Keratinocyte (primary cell): ENCODE measurements at regions not wholly inside any gene's neighbourhood (a gene's known extent, or its start where the extent isn't known, plus 50 kb on each side); places are given as distances from the start of the nearest gene placed in this dataset.

Experiments
- DNase-seq: peaks from one replicate; pipeline ENCODE4 v3.0.0-alpha.2; 2011; ENCODE audit warnings: low read depth, missing footprints, low spot score
- FAIRE-seq: peaks from 2 replicates; lab custom pipeline; 2011; peaks lifted over from hg19 to GRCh38; lab: Jason Lieb, UNC
- H2AFZ ChIP-seq: 2 replicates; pipeline ENCODE4 v1.6.0; 2012; ENCODE audit warnings: low read length, control low read depth, inconsistent platforms; ENCODE audit not compliant: control insufficient read depth
- H3K27ac ChIP-seq: 2 replicates; pipeline ENCODE4 v1.5.1; 2011; ENCODE audit warnings: low read length; ENCODE audit not compliant: control insufficient read depth, insufficient read depth
- H3K27me3 ChIP-seq: 3 replicates; pipeline ENCODE4 v1.6.0; 2011; ENCODE audit warnings: low read length; ENCODE audit not compliant: control insufficient read depth, insufficient read depth; ENCODE audit errors: extremely low read depth
- H3K36me3 ChIP-seq, 2 experiments: 2 replicates in 1 of 2; 3 replicates in 1 of 2; pipeline ENCODE4 v1.5.1; 2011; ENCODE audit warnings: low read length in 2 of 2, mild to moderate bottlenecking in 1 of 2; ENCODE audit not compliant: control insufficient read depth in 2 of 2, insufficient read depth in 2 of 2; ENCODE audit errors: extremely low read depth in 1 of 2
- H3K4me1 ChIP-seq: 3 replicates; pipeline ENCODE4 v1.5.1; 2011; ENCODE audit warnings: low read length; ENCODE audit not compliant: control insufficient read depth, insufficient read depth; ENCODE audit errors: extremely low read depth
- H3K4me2 ChIP-seq: 3 replicates; pipeline ENCODE4 v1.6.0; 2011; ENCODE audit warnings: low read depth, low read length; ENCODE audit not compliant: control insufficient read depth, insufficient read depth; ENCODE audit errors: extremely low read depth
- H3K4me3 ChIP-seq, 3 experiments: fragments of 200-600 bp in 1 of 3; sonication (generic) in 1 of 3; 2 replicates in 2 of 3; 3 replicates in 1 of 3; pipeline ENCODE4 v1.5.1; 2011 to 2016; ENCODE audit warnings: low read length in 3 of 3, mild to moderate bottlenecking in 3 of 3, control low read depth in 2 of 3, inconsistent platforms in 1 of 3, low read depth in 1 of 3, mixed read lengths in 1 of 3, mixed run types in 1 of 3, moderate library complexity in 1 of 3; ENCODE audit not compliant: control insufficient read depth in 2 of 3, insufficient read depth in 2 of 3; ENCODE audit errors: extremely low read depth in 1 of 3
- H3K79me2 ChIP-seq: 2 replicates; pipeline ENCODE4 v1.6.0; 2012; ENCODE audit warnings: low read length; ENCODE audit not compliant: control insufficient read depth, insufficient read depth
- H3K9ac ChIP-seq: 3 replicates; pipeline ENCODE4 v1.6.0; 2011; ENCODE audit warnings: low read length; ENCODE audit not compliant: control insufficient read depth, insufficient read depth; ENCODE audit errors: extremely low read depth
- H3K9me1 ChIP-seq: 3 replicates; pipeline ENCODE4 v1.6.0; 2011; ENCODE audit warnings: low read length; ENCODE audit not compliant: control insufficient read depth, insufficient read depth; ENCODE audit errors: extremely low read depth
- H3K9me3 ChIP-seq: 2 replicates; pipeline ENCODE4 v1.5.1; 2012; ENCODE audit warnings: low read depth, low read length; ENCODE audit not compliant: control insufficient read depth
- H4K20me1 ChIP-seq: 3 replicates; pipeline ENCODE4 v1.6.0; 2011; ENCODE audit warnings: low read length; ENCODE audit not compliant: control insufficient read depth, insufficient read depth; ENCODE audit errors: extremely low read depth
- CTCF ChIP-seq, 3 experiments: IDR thresholded peaks in 1 of 3; conservative IDR thresholded peaks in 1 of 3; optimal IDR thresholded peaks in 1 of 3; 2 replicates in 2 of 3; 3 replicates in 1 of 3; pipeline versions ENCODE3 to v1.5.1; 2011; ENCODE audit warnings: low read length in 3 of 3, mild to moderate bottlenecking in 3 of 3, moderate library complexity in 2 of 3, control low read depth in 1 of 3, inconsistent platforms in 1 of 3; ENCODE audit not compliant: insufficient read depth in 2 of 3; ENCODE audit errors: extremely low read depth in 1 of 3
- EZH2 ChIP-seq: IDR thresholded peaks from one replicate; pipeline ENCODE4 v1.6.1; 2012; ENCODE audit warnings: inconsistent platforms, mild to moderate bottlenecking, low read length, moderate library complexity
- dilution Hi-C: fragments of 300-500 bp; cut with MboI; formaldehyde crosslinking; loops from one replicate; pipeline ENCODE4 v1.7.0; 2020; ENCODE audit warnings: low sequenced_read_pairs; ENCODE audit not compliant: extremely low pct_ligation_motif_present

GRCh38 chr12:18935371-18935965 is 194.1 kb upstream of the PLEKHA5 start:
- no peaks in the 10 kb centered on the region for H3K9me1 ChIP-seq
- H3K27ac ChIP-seq = no peak overlapping the region
- dilution Hi-C loops = no loop called here
- no peak for TF ChIP-seq EZH2
- TF ChIP-seq CTCF (optimal IDR thresholded peaks at IDR 0.05 in 1 of 3, IDR thresholded peaks at IDR 0.05 in 1 of 3, conservative IDR thresholded peaks at IDR 0.05 in 1 of 3; ENCODE audit: extremely low read depth in 1 of 3, insufficient read depth in 2 of 3, low read length in 3 of 3) = no peak
- H3K36me3 ChIP-seq = no peaks in the 10 kb centered on the region
- no peak overlapping the region for H3K4me2 ChIP-seq
- DNase-seq (no peak), FAIRE-seq (no peak)
- H3K9me3 ChIP-seq = no peaks in the 10 kb centered on the region
- H3K27me3 ChIP-seq = no peaks in the 10 kb centered on the region
- H2AFZ ChIP-seq = no peak overlapping the region
- no peaks in the 10 kb centered on the region for H4K20me1 ChIP-seq
- H3K4me3 ChIP-seq = no peak overlapping the region
- no peak overlapping the region for H3K9ac ChIP-seq
- no peaks in the 10 kb centered on the region for H3K79me2 ChIP-seq
- no peaks in the 10 kb centered on the region for H3K4me1 ChIP-seq

GRCh38 chr12:18939051-18939450 is 190.5 kb upstream of the PLEKHA5 start:
- no peak for DNase-seq
- dilution Hi-C loops = no loop called here

More at GRCh38 chr12:18939051-18939450, 190.5 kb upstream of the PLEKHA5 start:
- Histone ChIP-seq H3K4me2 (no peak overlapping the region), H2AFZ (no peak overlapping the region), H4K20me1 (no peaks in the 10 kb centered on the region), H3K79me2 (no peaks in the 10 kb centered on the region), H3K9me1 (no peaks in the 10 kb centered on the region), H3K9ac (no peak overlapping the region), H3K4me1 (no peaks in the 10 kb centered on the region), H3K27ac (no peak overlapping the region), H3K36me3 (no peaks in the 10 kb centered on the region), H3K27me3 (no peaks in the 10 kb centered on the region), H3K4me3 (no peak overlapping the region), H3K9me3 (no peaks in the 10 kb centered on the region)
- no peak for TF ChIP-seq EZH2
- no peak for TF ChIP-seq CTCF (optimal IDR thresholded peaks at IDR 0.05 in 1 of 3, IDR thresholded peaks at IDR 0.05 in 1 of 3, conservative IDR thresholded peaks at IDR 0.05 in 1 of 3; ENCODE audit: extremely low read depth in 1 of 3, insufficient read depth in 2 of 3, low read length in 3 of 3)
- FAIRE-seq = no peak
